ENCODE measurements at regions not wholly inside any gene's neighbourhood (a gene's known extent, or its start where the extent isn't known, plus 50 kb on each side); places are given as distances from the start of the nearest gene placed in this dataset.

DNA sequence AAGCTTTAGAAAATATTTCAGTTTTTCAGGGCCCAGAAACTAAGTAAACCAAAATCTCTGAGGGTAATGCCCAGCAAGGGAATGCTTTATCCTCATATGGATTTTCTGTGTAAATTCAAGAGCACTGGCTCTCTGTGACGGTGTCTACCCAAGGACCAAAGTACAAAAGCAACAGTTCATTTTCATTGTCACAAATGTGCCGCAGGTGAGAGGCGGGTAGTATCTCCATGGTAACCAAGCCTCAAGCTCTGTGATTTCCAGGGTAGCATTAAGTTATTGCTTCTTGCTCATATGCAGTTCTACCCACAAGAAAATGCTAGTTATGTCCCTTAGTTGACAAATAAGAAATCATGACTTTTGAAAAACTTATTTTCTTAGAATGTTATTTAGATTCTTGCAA lies 164.3 kb downstream of the MTRR start:
- TF ChIP-seq CTCF (IDR thresholded peaks at IDR 0.05; ENCODE audit: low read depth, low read length, poor library complexity, severe bottlenecking): no peak
- TF ChIP-seq EZH2phosphoT487 (IDR thresholded peaks at IDR 0.05; ENCODE audit: borderline replicate concordance, low read length): no peak
